H9 (cell line): ENCODE measurements at regions not wholly inside any gene's neighbourhood (a gene's known extent, or its start where the extent isn't known, plus 50 kb on each side); places are given as distances from the start of the nearest gene placed in this dataset.

Experiments used
- DNase-seq: peaks from one replicate; pipeline ENCODE4 v3.0.0-alpha.2; 2017
- H2AFZ ChIP-seq: one replicate; pipeline ENCODE4 v1.6.1; 2013; ENCODE audit warnings: mild to moderate bottlenecking, low read length, control low read depth, moderate library complexity
- H2AK5ac ChIP-seq: 2 replicates; pipeline ENCODE4 v1.6.1; 2013; ENCODE audit warnings: low read length, control low read depth, mixed read lengths; ENCODE audit not compliant: insufficient read length
- H2BK120ac ChIP-seq: one replicate; pipeline ENCODE4 v1.6.1; 2013; ENCODE audit warnings: low read depth, mild to moderate bottlenecking, low read length, control low read depth, inconsistent platforms; ENCODE audit not compliant: poor library complexity, severe bottlenecking
- H2BK12ac ChIP-seq: 2 replicates; pipeline ENCODE4 v1.6.1; 2013; ENCODE audit warnings: low read length, control low read depth, mixed read lengths, low read depth; ENCODE audit not compliant: insufficient read length
- H2BK15ac ChIP-seq: 2 replicates; pipeline ENCODE4 v1.6.1; 2013; ENCODE audit warnings: low read depth, low read length, control low read depth
- H2BK20ac ChIP-seq: one replicate; pipeline ENCODE4 v1.6.1; 2013; ENCODE audit warnings: low read depth, mild to moderate bottlenecking, low read length, control low read depth, inconsistent platforms; ENCODE audit not compliant: poor library complexity, severe bottlenecking
- H2BK5ac ChIP-seq: 2 replicates; pipeline ENCODE4 v1.6.1; 2013; ENCODE audit warnings: low read length, control low read depth, mixed read lengths; ENCODE audit not compliant: insufficient read length
- H3K14ac ChIP-seq: 2 replicates; pipeline ENCODE4 v1.6.1; 2013; ENCODE audit warnings: low read length, control low read depth; ENCODE audit not compliant: insufficient read depth
- H3K18ac ChIP-seq: 2 replicates; pipeline ENCODE4 v1.6.1; 2013; ENCODE audit warnings: low read depth, mild to moderate bottlenecking, mixed read lengths, low read length, control low read depth; ENCODE audit not compliant: insufficient read length
- H3K23ac ChIP-seq: 2 replicates; pipeline ENCODE4 v1.6.1; 2013; ENCODE audit warnings: low read length, control low read depth, mixed read lengths, low read depth; ENCODE audit not compliant: insufficient read length
- H3K23me2 ChIP-seq: 2 replicates; pipeline ENCODE4 v1.6.1; 2013; ENCODE audit warnings: low read depth, mild to moderate bottlenecking, mixed read lengths, low read length, control low read depth; ENCODE audit not compliant: insufficient read length, poor library complexity, severe bottlenecking
- H3K27ac ChIP-seq: 2 replicates; pipeline ENCODE4 v1.5.1; 2013; ENCODE audit warnings: low read length, control low read depth, mixed read lengths, low read depth; ENCODE audit not compliant: insufficient read length
- H3K27me3 ChIP-seq: 2 replicates; pipeline ENCODE4 v1.6.1; 2013; ENCODE audit warnings: low read length, control low read depth, inconsistent platforms; ENCODE audit not compliant: insufficient read depth
- H3K4ac ChIP-seq: 2 replicates; pipeline ENCODE4 v1.6.1; 2013; ENCODE audit warnings: low read depth, mild to moderate bottlenecking, control low read depth, inconsistent platforms, low read length, moderate library complexity
- H3K4me1 ChIP-seq: 2 replicates; pipeline ENCODE4 v1.6.1; 2013; ENCODE audit warnings: low read length, control low read depth, inconsistent platforms; ENCODE audit not compliant: insufficient read depth
- H3K4me2 ChIP-seq: 2 replicates; pipeline ENCODE4 v1.6.1; 2013; ENCODE audit warnings: low read length, control low read depth, mixed read lengths; ENCODE audit not compliant: insufficient read length, insufficient read depth
- H3K56ac ChIP-seq: 2 replicates; pipeline ENCODE4 v1.6.1; 2013; ENCODE audit warnings: low read depth, mild to moderate bottlenecking, mixed read lengths, low read length, control low read depth; ENCODE audit not compliant: insufficient read length
- H3K79me1 ChIP-seq: 2 replicates; pipeline ENCODE4 v1.6.1; 2013; ENCODE audit warnings: low read depth, mild to moderate bottlenecking, moderate library complexity, low read length, control low read depth, inconsistent platforms; ENCODE audit not compliant: insufficient read depth, poor library complexity, severe bottlenecking
- H3K79me2 ChIP-seq: 2 replicates; pipeline ENCODE4 v1.6.1; 2013; ENCODE audit warnings: low read length, control low read depth, inconsistent platforms; ENCODE audit not compliant: insufficient read depth
- H3K9ac ChIP-seq: 2 replicates; pipeline ENCODE4 v1.6.1; 2013; ENCODE audit warnings: low read length, control low read depth, mixed read lengths; ENCODE audit not compliant: insufficient read length; ENCODE audit errors: extremely low read depth
- H3K9me3 ChIP-seq: one replicate; pipeline ENCODE4 v1.6.1; 2013; ENCODE audit warnings: low read depth, low read length, inconsistent platforms; ENCODE audit not compliant: control insufficient read depth
- H3T11ph ChIP-seq: one replicate; pipeline ENCODE4 v1.6.1; 2013; ENCODE audit warnings: mild to moderate bottlenecking, low read length, control low read depth, inconsistent platforms
- H4K20me1 ChIP-seq: one replicate; pipeline ENCODE4 v1.6.1; 2013; ENCODE audit not compliant: control insufficient read depth, insufficient read length, insufficient read depth
- H4K5ac ChIP-seq: 2 replicates; pipeline ENCODE4 v1.6.1; 2013; ENCODE audit warnings: low read depth, mild to moderate bottlenecking, mixed read lengths, low read length, control low read depth; ENCODE audit not compliant: insufficient read length
- H4K8ac ChIP-seq: replicated peaks from 2 replicates; pipeline ENCODE4 v1.6.1; 2013; ENCODE audit warnings: low read length, control low read depth, mixed read lengths, low read depth; ENCODE audit not compliant: insufficient read length
- H4K91ac ChIP-seq: 2 replicates; pipeline ENCODE4 v1.6.1; 2013; ENCODE audit warnings: low read depth, mild to moderate bottlenecking, moderate library complexity, mixed read lengths, low read length, control low read depth; ENCODE audit not compliant: insufficient read length
- H3K27ac Mint-ChIP-seq, 3 experiments: 2 replicates in 2 of 3; 3 replicates in 1 of 3; pipeline ENCODE4 v1.8.0; 2020 to 2021; ENCODE audit warnings: mixed read lengths in 3 of 3, mild to moderate bottlenecking in 1 of 3, moderate library complexity in 1 of 3
- H3K27me3 Mint-ChIP-seq: 2 replicates; pipeline ENCODE4 v1.8.0; 2021; ENCODE audit warnings: low read depth, mild to moderate bottlenecking, moderate library complexity, mixed read lengths
- H3K36me3 Mint-ChIP-seq, 3 experiments: 2 replicates in 2 of 3; 3 replicates in 1 of 3; pipeline ENCODE4 v1.8.0; 2020 to 2021; ENCODE audit warnings: low read depth in 3 of 3, mixed read lengths in 3 of 3; ENCODE audit not compliant: insufficient read depth in 1 of 3
- H3K4me1 Mint-ChIP-seq, 2 experiments: 2 replicates each; pipeline ENCODE4 v1.8.0; 2020; ENCODE audit warnings: mixed read lengths in 2 of 2
- H3K4me3 Mint-ChIP-seq, 2 experiments: 2 replicates in 1 of 2; 3 replicates in 1 of 2; pipeline ENCODE4 v1.8.0; 2020 to 2021; ENCODE audit warnings: mild to moderate bottlenecking in 2 of 2, mixed read lengths in 2 of 2, moderate library complexity in 1 of 2
- H3K9me3 Mint-ChIP-seq, 2 experiments: 2 replicates in 1 of 2; 3 replicates in 1 of 2; pipeline ENCODE4 v1.8.0; 2020; ENCODE audit warnings: mild to moderate bottlenecking in 2 of 2, mixed read lengths in 2 of 2, moderate library complexity in 1 of 2
- WGBS: extraction: QIAGEN DNeasy Blood & Tissue Kit; methylation state at CpG from one replicate; pipeline ENCODE4 v1.1.7; 2013; ENCODE audit warnings: missing lambda C conversion rate, low lambda C conversion rate, mixed read lengths; ENCODE audit not compliant: insufficient read length; ENCODE audit errors: extremely low coverage; 5-methylcytosine and 5-hydroxymethylcytosine counted together
- TF ChIP-seq, protein P1 (sequence below): fragments of 200-600 bp; sonication (generic); conservative IDR thresholded peaks from 3 replicates; pipeline ENCODE4 v1.8.0; 2021; ENCODE audit warnings: antibody characterized with exemption, mild to moderate bottlenecking

DNA sequence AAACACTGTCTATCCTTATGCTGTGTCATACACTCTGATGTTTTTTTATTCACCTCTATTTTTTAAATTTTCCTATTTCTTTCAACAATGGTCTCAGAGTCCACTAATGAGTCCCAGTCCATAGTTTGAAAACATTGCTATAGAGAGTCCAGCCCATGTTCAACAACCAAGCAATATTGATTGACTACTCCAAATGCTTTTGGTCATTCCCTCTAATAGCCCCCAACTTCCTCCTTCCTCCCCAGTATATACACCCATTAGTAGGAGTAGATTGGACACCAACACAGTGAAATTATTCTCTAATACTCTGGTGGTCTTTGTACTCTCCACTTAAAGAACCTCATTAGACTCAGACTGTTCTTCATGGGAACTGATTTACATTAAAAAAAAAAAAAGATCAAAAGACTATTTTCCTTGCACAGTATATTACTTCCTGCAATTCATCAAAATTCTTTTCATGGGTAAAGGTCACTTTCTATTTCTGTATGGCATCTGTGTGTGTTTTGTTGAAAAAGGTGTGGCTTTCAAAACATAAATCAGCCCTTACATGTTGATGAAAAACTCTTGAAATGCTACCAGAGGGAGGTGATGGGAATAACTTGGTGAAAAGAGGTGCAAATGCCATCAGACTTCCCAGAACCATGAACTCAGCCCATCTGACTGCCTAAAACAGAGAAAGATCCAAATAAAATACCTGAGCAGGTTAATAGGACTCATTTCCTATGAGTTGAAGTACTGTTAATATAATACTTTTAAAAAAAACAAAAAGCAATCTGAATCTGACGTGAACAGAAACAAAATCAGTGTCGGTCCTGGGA, 250.3 kb upstream of the KLF3 start:
- no peaks in the 10 kb centered on the region; a peak in 1 of 7 replicates for H3K36me3 Mint-ChIP-seq
- no peaks in the 10 kb centered on the region for H3K23me2 ChIP-seq
- no peaks in the 10 kb centered on the region for H4K20me1 ChIP-seq
- peaks cover 0 to 3% of the 10 kb centered on the region in 2 experiments; a peak in 2 of 5 replicates for H3K9me3 Mint-ChIP-seq
- H3K27me3 Mint-ChIP-seq = no peaks in the 10 kb centered on the region
- H3K4ac ChIP-seq = no peak overlapping the region
- no peak overlapping the region for H3K9ac ChIP-seq
- no peak overlapping the region for H3K56ac ChIP-seq
- H3K23ac ChIP-seq = no peak overlapping the region
- H3K27ac Mint-ChIP-seq = no peak overlapping the region
- no peak overlapping the region for H3K14ac ChIP-seq
- H2AFZ ChIP-seq = no peak overlapping the region
- no peak overlapping the region for H2BK5ac ChIP-seq
- H4K5ac ChIP-seq = no peak overlapping the region
- no peak overlapping the region for H2BK120ac ChIP-seq
- no peak overlapping the region for H2BK12ac ChIP-seq
- H2BK20ac ChIP-seq = no peak overlapping the region
- H3K79me2 ChIP-seq = no peaks in the 10 kb centered on the region
- no peak overlapping the region for H4K8ac ChIP-seq
- H2AK5ac ChIP-seq = no peak overlapping the region
- DNase-seq = no peak
- H3K4me1 ChIP-seq = peaks cover 5% of the 10 kb centered on the region; the same call in 1 of the 2 replicates
- no peak overlapping the region for H3K4me3 Mint-ChIP-seq
- WGBS = no CpG with 5 or more reads among the region's 2 CpGs
- H3K18ac ChIP-seq = no peak overlapping the region
- TF ChIP-seq, protein P1, sequence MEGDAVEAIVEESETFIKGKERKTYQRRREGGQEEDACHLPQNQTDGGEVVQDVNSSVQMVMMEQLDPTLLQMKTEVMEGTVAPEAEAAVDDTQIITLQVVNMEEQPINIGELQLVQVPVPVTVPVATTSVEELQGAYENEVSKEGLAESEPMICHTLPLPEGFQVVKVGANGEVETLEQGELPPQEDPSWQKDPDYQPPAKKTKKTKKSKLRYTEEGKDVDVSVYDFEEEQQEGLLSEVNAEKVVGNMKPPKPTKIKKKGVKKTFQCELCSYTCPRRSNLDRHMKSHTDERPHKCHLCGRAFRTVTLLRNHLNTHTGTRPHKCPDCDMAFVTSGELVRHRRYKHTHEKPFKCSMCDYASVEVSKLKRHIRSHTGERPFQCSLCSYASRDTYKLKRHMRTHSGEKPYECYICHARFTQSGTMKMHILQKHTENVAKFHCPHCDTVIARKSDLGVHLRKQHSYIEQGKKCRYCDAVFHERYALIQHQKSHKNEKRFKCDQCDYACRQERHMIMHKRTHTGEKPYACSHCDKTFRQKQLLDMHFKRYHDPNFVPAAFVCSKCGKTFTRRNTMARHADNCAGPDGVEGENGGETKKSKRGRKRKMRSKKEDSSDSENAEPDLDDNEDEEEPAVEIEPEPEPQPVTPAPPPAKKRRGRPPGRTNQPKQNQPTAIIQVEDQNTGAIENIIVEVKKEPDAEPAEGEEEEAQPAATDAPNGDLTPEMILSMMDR = no peak
- H3T11ph ChIP-seq = no peak overlapping the region
- H3K79me1 ChIP-seq = no peaks in the 10 kb centered on the region
- H3K4me2 ChIP-seq = no peak overlapping the region
- H3K4me1 Mint-ChIP-seq = peaks cover 5 to 13% of the 10 kb centered on the region in 2 experiments; a peak in 3 of 4 replicates
- H3K9me3 ChIP-seq = no peaks in the 10 kb centered on the region
- no peak overlapping the region for H3K27ac ChIP-seq
- H4K91ac ChIP-seq = no peak overlapping the region
- no peak overlapping the region for H2BK15ac ChIP-seq
- no peaks in the 10 kb centered on the region for H3K27me3 ChIP-seq
